ENCODE measurements at regions not wholly inside any gene's neighbourhood (a gene's known extent, or its start where the extent isn't known, plus 50 kb on each side); places are given as distances from the start of the nearest gene placed in this dataset.
A peak's percentile ranks its signal among the peaks of the same experiment; 100 is the strongest.

DNA sequence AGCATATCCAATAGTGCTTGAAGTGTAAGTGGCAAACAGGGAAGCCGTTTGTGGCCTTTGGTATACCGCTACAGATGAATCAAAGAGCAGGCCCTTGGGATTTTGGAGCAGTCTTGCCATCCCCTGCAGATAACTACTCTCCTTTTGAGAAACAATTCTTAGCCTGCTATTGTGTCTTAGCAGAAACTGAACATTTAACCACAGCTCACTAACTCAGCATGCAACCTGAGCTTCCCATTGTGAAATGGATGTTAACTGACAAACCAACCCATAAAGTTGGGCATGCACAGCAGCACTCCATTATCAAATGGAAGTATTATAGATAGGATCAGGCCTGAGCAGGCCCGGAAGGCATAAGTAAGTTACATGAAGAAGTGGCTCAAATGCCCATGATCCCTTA, 315.3 kb upstream of the PTGER4 start:
- intact Hi-C loops (cut with micrococcal nuclease), result no loop called here
- POLR2A ChIA-PET (ENCODE audit: partially characterized antibody), result interaction anchor here (0.8 to 1.2 kb wide), 2 partner anchors 46 to 288 kb away, joined by 3 read pairs; no protein-coding TSS in a partner anchor
- peak overlapping the region in 1 of 7 donors; percentile 13 for H3K27ac Mint-ChIP-seq

GRCh38 chr5:40361378-40361777, 318.3 kb upstream of the PTGER4 start:
- intact Hi-C loops (cut with micrococcal nuclease), result loop anchor here (1.0 kb wide), 1 partner anchor 375 kb away; no protein-coding TSS in a partner anchor
- H3K4me1 Mint-ChIP-seq, result peaks cover 11 to 31% (median 23%) of the 10 kb centered on the region in 4 donors
- ChIA-PET CTCF (ENCODE audit: partially characterized antibody) (interaction anchor here (1.3 kb wide), 2 partner anchors 89 to 328 kb away, joined by 3 read pairs; no protein-coding TSS in a partner anchor), POLR2A (ENCODE audit: partially characterized antibody) (interaction anchor here (0.9 kb wide), 1 partner anchor 49 kb away, joined by 3 read pairs; no protein-coding TSS in a partner anchor)
- peaks cover 0 to 8% (median under 1%) of the 10 kb centered on the region in 8 donors for H3K9me3 Mint-ChIP-seq
- peaks cover 19% of the 10 kb centered on the region for H3K4me1 ChIP-seq (ENCODE audit: insufficient read depth, low read length)
- H3K27me3 Mint-ChIP-seq, result no peaks in the 10 kb centered on the region
- H3K9me3 ChIP-seq (ENCODE audit: control insufficient read depth in 1 of 2, low read length in 2 of 2), result no peaks in the 10 kb centered on the region
- peaks cover 0 to 3% of the 10 kb centered on the region in 2 donors for H3K36me3 Mint-ChIP-seq
- peak overlapping the region; percentile 1 to 80 (median 14) for H3K27ac Mint-ChIP-seq
- DNase-seq, result peak in 4 of 5 donors; percentile 33 to 44 (median 38)
- no peaks in the 10 kb centered on the region for H3K36me3 ChIP-seq (ENCODE audit: insufficient read depth, low read length)
- H3K27ac ChIP-seq (ENCODE audit: low read depth, low read length), result peak overlapping the region; percentile 37
- H3K4me3 Mint-ChIP-seq, result peak overlapping the region; percentile 1 to 58 (median 15)
- no peak overlapping the region for H3K4me3 ChIP-seq (ENCODE audit: low read length in 2 of 2)
- H3K27me3 ChIP-seq (ENCODE audit: insufficient read depth, low read length), result no peaks in the 10 kb centered on the region

More for the DNA sequence above, 315.3 kb upstream of the PTGER4 start:
- CTCF ChIA-PET (ENCODE audit: partially characterized antibody), result interaction anchor here (1.5 kb wide), 1 partner anchor 78 kb away, joined by 4 read pairs; no protein-coding TSS in a partner anchor
- DNase-seq, result no peak
- Histone ChIP-seq H3K36me3 (ENCODE audit: insufficient read depth, low read length) (no peaks in the 10 kb centered on the region), H3K4me1 (ENCODE audit: insufficient read depth, low read length) (peaks cover 20% of the 10 kb centered on the region), H3K27ac (ENCODE audit: low read depth, low read length) (no peak overlapping the region), H3K27me3 (ENCODE audit: insufficient read depth, low read length) (no peaks in the 10 kb centered on the region), H3K4me3 (ENCODE audit: low read length in 2 of 2) (no peak overlapping the region), H3K9me3 (ENCODE audit: control insufficient read depth in 1 of 2, low read length in 2 of 2) (no peaks in the 10 kb centered on the region)
- peaks cover 0 to 3% of the 10 kb centered on the region in 2 donors for H3K36me3 Mint-ChIP-seq
- H3K4me3 Mint-ChIP-seq, result no peak overlapping the region
- H3K9me3 Mint-ChIP-seq, result peaks cover 0 to 8% (median under 1%) of the 10 kb centered on the region in 8 donors
- peaks cover 12 to 33% (median 26%) of the 10 kb centered on the region in 4 donors for H3K4me1 Mint-ChIP-seq
- no peaks in the 10 kb centered on the region for H3K27me3 Mint-ChIP-seq

DNA sequence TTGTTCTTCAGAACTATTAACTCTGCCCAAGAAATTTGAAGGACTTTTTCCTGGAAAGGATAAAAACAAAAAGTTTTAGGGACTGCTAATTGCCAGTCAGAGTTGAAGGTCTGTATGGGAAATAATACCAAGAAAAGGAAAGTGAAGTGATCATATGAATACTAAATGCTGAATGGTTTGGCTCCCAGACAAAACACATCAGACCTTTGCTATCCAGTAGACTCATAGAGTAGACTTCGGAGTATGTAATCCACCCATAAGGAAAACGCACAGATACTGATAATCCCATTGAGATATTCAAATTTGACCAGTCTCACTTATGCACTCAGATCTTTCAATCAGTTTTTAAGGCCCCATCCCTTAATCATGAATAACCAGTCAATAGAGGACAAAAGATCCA, 319.0 kb upstream of the PTGER4 start:
- peak overlapping the region in 4 of 7 donors; percentile 11 to 66 (median 16) for H3K27ac Mint-ChIP-seq
- H3K27me3 ChIP-seq (ENCODE audit: insufficient read depth, low read length), result no peaks in the 10 kb centered on the region
- intact Hi-C loops (cut with micrococcal nuclease), result loop anchor here (1.0 kb wide), 1 partner anchor 376 kb away; no protein-coding TSS in a partner anchor
- H3K9me3 Mint-ChIP-seq, result peaks cover 0 to 8% (median under 1%) of the 10 kb centered on the region in 8 donors
- ChIA-PET POLR2A (ENCODE audit: partially characterized antibody) (interaction anchor here (1.4 kb wide), 1 partner anchor 49 kb away, joined by 4 read pairs; no protein-coding TSS in a partner anchor), CTCF (ENCODE audit: partially characterized antibody) (no interaction called here)
- no peaks in the 10 kb centered on the region for H3K36me3 ChIP-seq (ENCODE audit: insufficient read depth, low read length)
- H3K27ac ChIP-seq (ENCODE audit: low read depth, low read length), result no peak overlapping the region
- H3K9me3 ChIP-seq (ENCODE audit: control insufficient read depth in 1 of 2, low read length in 2 of 2), result no peaks in the 10 kb centered on the region
- H3K4me1 Mint-ChIP-seq, result peaks cover 11 to 33% (median 23%) of the 10 kb centered on the region in 4 donors
- DNase-seq, result no peak
- H3K4me3 ChIP-seq (ENCODE audit: low read length in 2 of 2), result no peak overlapping the region
- H3K27me3 Mint-ChIP-seq, result no peaks in the 10 kb centered on the region
- peaks cover 0 to 3% of the 10 kb centered on the region in 2 donors for H3K36me3 Mint-ChIP-seq
- peak overlapping the region in 6 of 8 donors; percentile 10 to 73 (median 43) for H3K4me3 Mint-ChIP-seq
- H3K4me1 ChIP-seq (ENCODE audit: insufficient read depth, low read length), result peaks cover 19% of the 10 kb centered on the region

DNA sequence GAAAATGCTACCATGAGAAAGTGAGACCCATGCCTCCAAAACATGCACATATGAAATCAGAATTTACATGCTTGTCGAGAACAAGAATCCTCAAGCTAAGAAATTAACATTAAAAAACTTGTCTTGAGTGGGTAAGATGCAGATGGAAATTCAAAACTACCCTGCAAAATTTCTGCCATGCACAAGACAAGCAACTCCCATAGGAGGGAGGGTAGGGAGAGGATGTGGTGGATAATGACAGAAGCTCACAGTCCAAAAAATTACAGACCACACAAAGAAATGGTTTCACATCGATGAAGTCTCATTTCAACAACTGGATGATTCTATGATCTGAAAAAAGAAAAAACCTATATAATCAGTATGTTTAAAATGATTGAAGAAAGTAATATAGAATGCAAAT, 319.9 kb upstream of the PTGER4 start:
- Mint-ChIP-seq H3K4me3 (peak overlapping the region in 6 of 8 donors; percentile 38 to 75 (median 61)), H3K36me3 (peaks cover 0 to 3% of the 10 kb centered on the region in 2 donors), H3K9me3 (peaks cover 0 to 8% (median under 1%) of the 10 kb centered on the region in 8 donors), H3K27me3 (no peaks in the 10 kb centered on the region), H3K27ac (peak overlapping the region in 5 of 7 donors; percentile 14 to 82 (median 69)), H3K4me1 (peaks cover 11 to 38% (median 22%) of the 10 kb centered on the region in 4 donors)
- intact Hi-C loops (cut with micrococcal nuclease), result no loop called here
- Histone ChIP-seq H3K27ac (ENCODE audit: low read depth, low read length) (no peak overlapping the region), H3K4me1 (ENCODE audit: insufficient read depth, low read length) (peaks cover 19% of the 10 kb centered on the region), H3K4me3 (ENCODE audit: low read length in 2 of 2) (no peak overlapping the region), H3K36me3 (ENCODE audit: insufficient read depth, low read length) (no peaks in the 10 kb centered on the region), H3K27me3 (ENCODE audit: insufficient read depth, low read length) (no peaks in the 10 kb centered on the region), H3K9me3 (ENCODE audit: control insufficient read depth in 1 of 2, low read length in 2 of 2) (no peaks in the 10 kb centered on the region)
- POLR2A ChIA-PET (ENCODE audit: partially characterized antibody), result interaction anchor here (0.8 to 1.4 kb wide), 2 partner anchors 19 to 50 kb away, joined by 3 to 4 read pairs; no protein-coding TSS in a partner anchor
- CTCF ChIA-PET (ENCODE audit: partially characterized antibody), result no interaction called here
- DNase-seq, result no peak

DNA sequence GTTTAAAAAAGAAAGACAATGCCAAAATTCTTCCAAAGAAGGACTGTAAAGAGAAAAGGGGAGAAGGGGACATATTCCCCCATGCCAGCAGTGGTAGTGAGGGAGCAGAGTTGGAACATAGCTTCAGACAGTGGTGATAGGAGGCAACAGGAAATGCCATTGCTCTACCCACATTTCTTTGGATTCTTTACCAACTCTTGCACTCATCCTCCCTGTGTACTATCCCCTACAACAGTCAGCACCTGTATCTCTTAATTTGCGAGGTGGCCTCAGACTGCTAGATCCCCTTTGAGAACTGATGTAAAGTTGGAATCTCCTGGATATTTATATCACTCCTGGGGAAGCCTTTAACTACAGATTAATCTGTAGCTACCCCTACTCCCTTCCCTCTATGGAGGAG, 320.6 kb upstream of the PTGER4 start:
- intact Hi-C loops (cut with micrococcal nuclease), result no loop called here
- CTCF ChIA-PET (ENCODE audit: partially characterized antibody), result no interaction called here
- H3K4me1 ChIP-seq (ENCODE audit: insufficient read depth, low read length), result peaks cover 19% of the 10 kb centered on the region
- no peaks in the 10 kb centered on the region for H3K9me3 ChIP-seq (ENCODE audit: control insufficient read depth in 1 of 2, low read length in 2 of 2)
- no peak overlapping the region for H3K4me3 Mint-ChIP-seq
- H3K4me1 Mint-ChIP-seq, result peaks cover 11 to 33% (median 22%) of the 10 kb centered on the region in 4 donors
- POLR2A ChIA-PET (ENCODE audit: partially characterized antibody), result interaction anchor here (1.4 kb wide), 1 partner anchor 51 kb away, joined by 4 read pairs; no protein-coding TSS in a partner anchor
- H3K36me3 ChIP-seq (ENCODE audit: insufficient read depth, low read length), result no peaks in the 10 kb centered on the region
- H3K4me3 ChIP-seq (ENCODE audit: low read length in 2 of 2), result no peak overlapping the region
- H3K27ac Mint-ChIP-seq, result no peak overlapping the region
- no peaks in the 10 kb centered on the region for H3K27me3 Mint-ChIP-seq
- no peaks in the 10 kb centered on the region for H3K27me3 ChIP-seq (ENCODE audit: insufficient read depth, low read length)
- H3K36me3 Mint-ChIP-seq, result peaks cover 0 to 3% of the 10 kb centered on the region in 2 donors
- H3K9me3 Mint-ChIP-seq, result peaks cover 0 to 8% (median under 1%) of the 10 kb centered on the region in 8 donors
- no peak for DNase-seq
- no peak overlapping the region for H3K27ac ChIP-seq (ENCODE audit: low read depth, low read length)

DNA sequence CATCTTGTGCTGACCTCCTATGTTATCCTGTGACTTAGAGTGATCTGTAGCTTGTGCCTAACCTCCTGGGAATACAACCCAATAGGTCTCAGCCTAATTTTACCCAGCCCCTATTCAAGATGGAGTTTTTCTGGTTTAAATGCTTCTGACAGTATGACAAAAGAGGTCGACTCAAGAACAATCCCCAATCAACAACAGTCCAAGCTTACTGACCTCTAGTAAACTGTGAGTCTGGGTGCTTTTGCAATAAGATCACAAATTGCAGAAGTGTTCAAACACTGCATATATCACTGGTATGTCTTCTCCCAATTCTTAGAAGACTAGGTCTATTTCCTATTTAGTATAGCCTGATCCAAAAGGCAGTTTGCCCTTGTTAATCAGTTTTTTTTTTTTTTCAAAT, 323.5 kb upstream of the PTGER4 start:
- intact Hi-C loops (cut with micrococcal nuclease), result no loop called here
- ChIA-PET CTCF (ENCODE audit: partially characterized antibody) (no interaction called here), POLR2A (ENCODE audit: partially characterized antibody) (no interaction called here)
- no peak overlapping the region for H3K4me3 ChIP-seq (ENCODE audit: low read length in 2 of 2)
- H3K4me3 Mint-ChIP-seq, result no peak overlapping the region
- no peaks in the 10 kb centered on the region for H3K9me3 ChIP-seq (ENCODE audit: control insufficient read depth in 1 of 2, low read length in 2 of 2)
- H3K4me1 Mint-ChIP-seq, result peaks cover 9 to 29% (median 19%) of the 10 kb centered on the region in 4 donors
- H3K27me3 ChIP-seq (ENCODE audit: insufficient read depth, low read length), result no peaks in the 10 kb centered on the region
- no peaks in the 10 kb centered on the region for H3K27me3 Mint-ChIP-seq
- H3K9me3 Mint-ChIP-seq, result peaks cover 0 to 2% (median 1%) of the 10 kb centered on the region in 8 donors
- peaks cover 0 to 1% of the 10 kb centered on the region in 2 donors for H3K36me3 Mint-ChIP-seq
- DNase-seq, result no peak
- no peak overlapping the region for H3K27ac ChIP-seq (ENCODE audit: low read depth, low read length)
- no peaks in the 10 kb centered on the region for H3K36me3 ChIP-seq (ENCODE audit: insufficient read depth, low read length)
- H3K27ac Mint-ChIP-seq, result peak overlapping the region in 1 of 7 donors; percentile 14
- H3K4me1 ChIP-seq (ENCODE audit: insufficient read depth, low read length), result peaks cover 13% of the 10 kb centered on the region

GRCh38 chr5:40355846-40356245, 323.9 kb upstream of the PTGER4 start:
- CTCF ChIA-PET (ENCODE audit: partially characterized antibody), result no interaction called here

More at GRCh38 chr5:40355846-40356245, 323.9 kb upstream of the PTGER4 start:
- Mint-ChIP-seq H3K27ac (no peak overlapping the region), H3K4me1 (peaks cover 7 to 25% (median 17%) of the 10 kb centered on the region in 4 donors), H3K4me3 (no peak overlapping the region), H3K36me3 (peaks cover 0 to 1% of the 10 kb centered on the region in 2 donors), H3K9me3 (peaks cover 0 to 5% (median 4%) of the 10 kb centered on the region in 8 donors), H3K27me3 (no peaks in the 10 kb centered on the region)
- Histone ChIP-seq H3K4me1 (ENCODE audit: insufficient read depth, low read length) (peaks cover 10% of the 10 kb centered on the region), H3K4me3 (ENCODE audit: low read length in 2 of 2) (no peak overlapping the region), H3K9me3 (ENCODE audit: control insufficient read depth in 1 of 2, low read length in 2 of 2) (no peaks in the 10 kb centered on the region), H3K27ac (ENCODE audit: low read depth, low read length) (no peak overlapping the region), H3K27me3 (ENCODE audit: insufficient read depth, low read length) (no peaks in the 10 kb centered on the region), H3K36me3 (ENCODE audit: insufficient read depth, low read length) (no peaks in the 10 kb centered on the region)
- DNase-seq, result no peak
- POLR2A ChIA-PET (ENCODE audit: partially characterized antibody), result no interaction called here
- intact Hi-C loops (cut with micrococcal nuclease), result no loop called here
